ENCODE measurements at regions not wholly inside any gene's neighbourhood (a gene's known extent, or its start where the extent isn't known, plus 50 kb on each side); places are given as distances from the start of the nearest gene placed in this dataset.

- H3K27me3 Mint-ChIP-seq (ENCODE audit: low read depth): no peaks in the 10 kb centered on the region
- Histone ChIP-seq H3K4ac (ENCODE audit: low read depth, low read length) (no peak overlapping the region), H3K27me3 (ENCODE audit: insufficient read depth, low read length) (no peaks in the 10 kb centered on the region), H3K18ac (ENCODE audit: insufficient read length, low read depth, low read length) (no peak overlapping the region), H3K79me2 (ENCODE audit: insufficient read depth, low read length) (no peaks in the 10 kb centered on the region), H4K8ac (replicated peaks; ENCODE audit: insufficient read length, low read depth, low read length) (no peak overlapping the region), H3K4me2 (ENCODE audit: insufficient read depth, insufficient read length, low read length) (no peak overlapping the region), H2BK15ac (ENCODE audit: low read depth, low read length) (no peak overlapping the region), H3K56ac (ENCODE audit: insufficient read length, low read depth, low read length) (no peak overlapping the region), H3K9ac (ENCODE audit: extremely low read depth, insufficient read length, low read length) (no peak overlapping the region), H3K27ac (ENCODE audit: insufficient read length, low read depth, low read length) (no peak overlapping the region), H4K91ac (ENCODE audit: insufficient read length, low read depth, low read length) (no peak overlapping the region), H2BK5ac (ENCODE audit: insufficient read length, low read length) (no peak overlapping the region), H2BK20ac (ENCODE audit: low read depth, low read length, poor library complexity, severe bottlenecking) (no peak overlapping the region), H3K23ac (ENCODE audit: insufficient read length, low read depth, low read length) (no peak overlapping the region), H4K5ac (ENCODE audit: insufficient read length, low read depth, low read length) (no peak overlapping the region), H4K20me1 (ENCODE audit: control insufficient read depth, insufficient read depth, insufficient read length) (no peaks in the 10 kb centered on the region), H3K4me1 (ENCODE audit: insufficient read depth, low read length) (peaks cover 4% of the 10 kb centered on the region; the same call in 1 of the 2 replicates), H3K79me1 (ENCODE audit: insufficient read depth, low read depth, low read length, poor library complexity, severe bottlenecking) (no peaks in the 10 kb centered on the region), H2AK5ac (ENCODE audit: insufficient read length, low read length) (no peak overlapping the region), H3T11ph (ENCODE audit: low read length) (no peak overlapping the region), H3K23me2 (ENCODE audit: insufficient read length, low read depth, low read length, poor library complexity, severe bottlenecking) (no peaks in the 10 kb centered on the region), H2AFZ (ENCODE audit: low read length) (no peak overlapping the region), H2BK12ac (ENCODE audit: insufficient read length, low read depth, low read length) (no peak overlapping the region), H3K9me3 (ENCODE audit: control insufficient read depth, low read depth, low read length) (no peaks in the 10 kb centered on the region), H3K14ac (ENCODE audit: insufficient read depth, low read length) (no peak overlapping the region), H2BK120ac (ENCODE audit: low read depth, low read length, poor library complexity, severe bottlenecking) (no peak overlapping the region)
- no peaks in the 10 kb centered on the region for H3K36me3 Mint-ChIP-seq (ENCODE audit: insufficient read depth in 1 of 3, low read depth in 3 of 3)
- DNase-seq: no peak
- WGBS (ENCODE audit: extremely low coverage, insufficient read length, low lambda C conversion rate): no CpG with 5 or more reads among the region's 6 CpGs
- H3K27ac Mint-ChIP-seq: no peak overlapping the region
- H3K4me1 Mint-ChIP-seq: peaks cover 4% of the 10 kb centered on the region in 2 experiments
- H3K9me3 Mint-ChIP-seq: no peaks in the 10 kb centered on the region
- TF ChIP-seq CTCF (conservative IDR thresholded peaks at IDR 0.05): no peak
- H3K4me3 Mint-ChIP-seq: no peak overlapping the region
Measured at GRCh38 chr2:199552141-199552540, 94.4 kb upstream of the SATB2 start.

All from H9 (cell line).